CD4-positive, alpha-beta T cell treated with Interleukin-15 for 1 hour (primary cell): ENCODE measurements at regions not wholly inside any gene's neighbourhood (a gene's known extent, or its start where the extent isn't known, plus 50 kb on each side); places are given as distances from the start of the nearest gene placed in this dataset.
"Not testable (repeated sequence)": the region's sequence is repeated elsewhere in the genome, so short reads cannot be mapped to it uniquely, and the experiment has no call there.

Experiments used
- DNase-seq: peaks from one replicate; pipeline ENCODE4 v3.0.0-alpha.2; 2020

GRCh38 chr4:147104768-147105167 lies 159.1 kb upstream of the TTC29 start:
- no peak for DNase-seq

GRCh38 chr4:147108409-147108808 lies 162.7 kb upstream of the TTC29 start:
- no peak for DNase-seq

- no peak for DNase-seq
Measured at GRCh38 chr4:147109800-147110199, 164.1 kb upstream of the TTC29 start.

GRCh38 chr4:147110473-147111367 lies 165.1 kb upstream of the TTC29 start:
- no peak for DNase-seq

GRCh38 chr4:147112196-147112595 lies 166.5 kb upstream of the TTC29 start:
- not testable (repeated sequence) for DNase-seq

- no peak for DNase-seq
Measured at GRCh38 chr4:147117431-147117830, 171.8 kb upstream of the TTC29 start.

- DNase-seq, result no peak
Measured at GRCh38 chr4:147118528-147118927, 172.9 kb upstream of the TTC29 start.

- DNase-seq, result no peak
Measured at GRCh38 chr4:147122685-147123084, 177.0 kb upstream of the TTC29 start.

GRCh38 chr4:147123146-147123545 lies 177.5 kb upstream of the TTC29 start:
- DNase-seq, result no peak

- DNase-seq, result no peak
Measured at GRCh38 chr4:147128787-147129186, 183.1 kb upstream of the TTC29 start.

- no peak for DNase-seq
Measured at GRCh38 chr4:147129687-147130086, 184.0 kb upstream of the TTC29 start.

- DNase-seq, result no peak
Measured at GRCh38 chr4:147134536-147135210, 189.0 kb upstream of the TTC29 start.

- no peak for DNase-seq
Measured at GRCh38 chr4:147136310-147136709, 190.6 kb upstream of the TTC29 start.

- DNase-seq, result no peak
Measured at GRCh38 chr4:147136751-147137150, 191.1 kb upstream of the TTC29 start.

- DNase-seq, result no peak
Measured at GRCh38 chr4:147137280-147137679, 191.6 kb upstream of the TTC29 start.

- DNase-seq, result no peak
Measured at GRCh38 chr4:147138171-147138570, 192.5 kb upstream of the TTC29 start.

GRCh38 chr4:147139455-147140198 lies 194.0 kb upstream of the TTC29 start:
- DNase-seq, result no peak

GRCh38 chr4:147151763-147152162 lies 206.1 kb upstream of the TTC29 start:
- DNase-seq, result no peak

- no peak for DNase-seq
Measured at GRCh38 chr4:147157860-147158701, 212.4 kb upstream of the TTC29 start.

GRCh38 chr4:147160908-147161513 lies 215.3 kb upstream of the TTC29 start:
- no peak for DNase-seq

GRCh38 chr4:147163311-147163710 lies 217.6 kb upstream of the TTC29 start:
- no peak for DNase-seq

- DNase-seq, result not testable (repeated sequence)
Measured at GRCh38 chr4:147168200-147168599, 222.5 kb upstream of the TTC29 start.
